HG03175 (cell line): ENCODE measurements at regions not wholly inside any gene's neighbourhood (a gene's known extent, or its start where the extent isn't known, plus 50 kb on each side); places are given as distances from the start of the nearest gene placed in this dataset.

Experiments
- ATAC-seq: cut with Tn5 transposase; IDR thresholded peaks from one replicate; pipeline ENCODE4 v1.9.1; 2021; ENCODE audit warnings: mild to moderate bottlenecking, moderate library complexity; ENCODE audit not compliant: unreplicated experiment

- ATAC-seq, result no peak
Measured at GRCh38 chr5:3811116-3811515, 215.5 kb downstream of the IRX1 start.

GRCh38 chr5:3818624-3819023, 223.0 kb downstream of the IRX1 start:
- ATAC-seq, result no peak

- ATAC-seq, result no peak
Measured at GRCh38 chr5:3825531-3826451, 230.2 kb downstream of the IRX1 start.

DNA sequence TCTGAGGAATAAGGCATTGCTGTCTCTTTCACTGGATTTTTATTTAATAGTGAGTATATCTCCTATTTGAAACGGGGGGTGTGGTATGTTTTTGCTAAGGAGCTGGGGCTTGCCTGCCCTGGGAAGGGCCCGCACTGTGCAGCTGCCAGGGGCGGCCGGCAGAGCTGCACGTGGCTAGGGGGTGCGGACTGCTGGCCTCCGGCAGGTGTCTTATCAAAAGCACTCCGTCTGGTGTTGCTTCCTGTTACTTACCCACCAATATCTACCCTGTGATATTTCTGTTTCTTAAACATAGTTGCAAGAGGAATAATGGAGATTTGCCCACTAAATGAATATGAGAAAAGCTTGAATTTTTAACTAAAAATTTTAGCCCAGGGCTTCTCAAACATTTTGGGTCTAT, 232.0 kb downstream of the IRX1 start:
- ATAC-seq, result no peak

- no peak for ATAC-seq
Measured at GRCh38 chr5:3828761-3829160, 233.1 kb downstream of the IRX1 start.

- no peak for ATAC-seq
Measured at GRCh38 chr5:3833566-3833965, 237.9 kb downstream of the IRX1 start.

DNA sequence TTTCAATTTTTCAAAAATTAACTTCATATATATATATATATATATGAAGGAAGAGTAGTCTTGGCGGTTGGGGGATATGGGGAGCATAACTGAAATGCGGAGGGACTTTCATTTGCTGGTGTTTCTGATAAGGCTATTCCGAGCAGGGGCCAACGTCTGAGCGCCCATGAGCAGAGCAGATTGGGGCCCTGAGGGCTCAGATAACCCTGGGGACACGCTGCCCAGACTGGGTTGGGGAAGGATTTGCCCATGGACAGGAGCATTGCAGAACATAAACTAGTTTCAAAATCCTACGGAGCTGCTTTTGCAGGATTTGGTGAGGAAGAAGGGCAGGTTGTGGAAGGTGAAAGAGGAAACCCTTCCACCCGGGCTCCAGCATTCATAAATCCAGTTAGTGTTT, 240.2 kb downstream of the IRX1 start:
- ATAC-seq, result no peak

DNA sequence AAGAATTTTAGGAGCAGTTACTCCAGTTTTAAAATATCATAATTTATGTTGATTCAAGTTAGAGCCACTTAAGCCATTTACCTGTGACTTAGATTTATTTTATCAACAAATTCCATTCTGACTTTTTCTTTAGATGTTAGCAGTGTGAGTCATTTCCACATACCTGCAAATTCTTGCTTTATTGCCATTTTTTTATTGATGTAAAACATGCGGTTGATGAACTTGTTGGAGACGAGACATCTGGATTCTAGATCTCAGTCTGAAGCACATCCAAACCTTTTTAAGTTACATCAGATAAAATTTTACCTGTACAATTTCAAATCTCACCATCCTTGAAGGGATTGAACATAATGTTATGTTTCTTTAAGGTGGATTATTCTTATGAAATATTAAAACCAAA, 240.9 kb downstream of the IRX1 start:
- ATAC-seq, result no peak

DNA sequence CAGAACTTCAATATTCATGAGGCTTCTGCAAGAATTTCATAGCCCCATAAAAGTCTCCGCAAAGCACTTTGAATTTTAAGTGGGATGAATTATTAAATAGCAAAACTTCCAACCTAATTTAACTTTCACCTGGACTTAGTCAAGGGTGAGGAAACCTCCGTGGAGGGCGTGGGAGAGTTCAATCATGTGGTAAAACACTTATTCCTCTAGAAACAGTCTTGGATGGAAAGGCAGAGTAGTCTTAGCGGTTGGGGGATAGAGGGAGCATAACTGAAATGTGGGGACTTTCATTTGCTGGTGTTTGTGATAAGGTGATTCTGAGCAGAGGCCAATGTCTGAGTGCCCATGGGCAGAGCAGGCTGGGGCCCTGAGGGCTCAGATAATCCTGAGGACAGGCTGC, 241.9 kb downstream of the IRX1 start:
- ATAC-seq, result no peak

GRCh38 chr5:3839151-3839550, 243.5 kb downstream of the IRX1 start:
- ATAC-seq, result no peak

DNA sequence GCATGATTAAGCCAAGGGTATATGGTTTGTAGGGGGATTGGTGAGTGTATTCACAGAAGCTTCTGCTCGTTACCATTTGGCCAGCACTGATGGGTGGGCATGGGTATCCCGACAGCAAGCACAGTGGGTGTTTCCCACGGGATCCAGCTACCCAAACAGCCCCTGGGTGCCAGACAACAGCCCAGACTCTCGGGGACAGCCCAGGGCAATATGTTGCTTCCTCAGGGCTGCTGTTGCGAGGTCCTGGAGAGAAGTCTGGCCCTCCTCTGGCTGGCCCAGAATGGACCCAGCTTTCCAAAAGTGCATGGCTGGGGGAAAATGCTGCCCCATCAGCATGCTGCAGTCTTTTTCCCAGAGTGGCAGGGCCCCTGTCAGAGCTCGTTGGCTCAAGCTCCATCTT, 247.0 kb downstream of the IRX1 start:
- no peak for ATAC-seq

GRCh38 chr5:3843706-3844105, 248.1 kb downstream of the IRX1 start:
- no peak for ATAC-seq

DNA sequence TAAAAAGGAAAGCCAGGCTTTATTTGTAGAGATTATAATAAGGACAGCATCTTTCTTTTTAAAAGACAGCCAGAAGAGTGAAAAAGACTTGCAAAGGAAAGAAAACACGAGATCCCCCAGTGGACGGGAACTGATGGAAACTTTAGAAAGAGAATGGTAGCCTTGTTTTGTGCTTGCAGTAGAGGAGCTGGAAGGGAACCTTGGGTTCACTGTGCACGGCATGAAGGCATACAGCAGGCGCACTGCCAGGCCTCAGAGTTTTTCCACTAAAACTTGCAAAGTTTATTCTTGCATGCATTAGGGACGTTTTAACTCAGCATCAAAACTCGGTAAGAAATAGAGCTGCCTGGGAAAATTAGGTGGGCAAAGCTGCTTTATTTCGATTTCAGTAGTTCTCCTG, 248.6 kb downstream of the IRX1 start:
- no peak for ATAC-seq

DNA sequence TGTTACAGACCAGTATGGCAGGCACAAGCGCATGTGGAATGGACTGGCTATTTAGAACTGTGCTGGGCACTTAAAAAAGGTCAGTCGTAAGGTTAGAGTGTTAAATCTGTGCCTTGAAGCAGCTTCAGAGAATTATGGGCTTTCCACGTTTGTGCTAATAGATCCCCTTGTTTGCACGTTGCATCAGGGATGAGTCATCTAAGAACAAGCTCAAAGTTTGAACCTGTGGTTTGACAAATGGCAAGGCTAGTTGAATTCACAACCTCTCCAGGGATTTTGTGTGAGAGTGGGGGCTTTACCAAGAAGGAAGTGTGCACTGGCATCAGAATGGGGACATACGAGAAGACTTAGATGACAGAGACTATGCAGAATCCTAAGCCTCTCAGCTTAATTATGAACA, 249.6 kb downstream of the IRX1 start:
- ATAC-seq, result no peak

GRCh38 chr5:3852161-3852916, 256.7 kb downstream of the IRX1 start:
- ATAC-seq, result no peak

- no peak for ATAC-seq
Measured at GRCh38 chr5:3853362-3853761, 257.7 kb downstream of the IRX1 start.

DNA sequence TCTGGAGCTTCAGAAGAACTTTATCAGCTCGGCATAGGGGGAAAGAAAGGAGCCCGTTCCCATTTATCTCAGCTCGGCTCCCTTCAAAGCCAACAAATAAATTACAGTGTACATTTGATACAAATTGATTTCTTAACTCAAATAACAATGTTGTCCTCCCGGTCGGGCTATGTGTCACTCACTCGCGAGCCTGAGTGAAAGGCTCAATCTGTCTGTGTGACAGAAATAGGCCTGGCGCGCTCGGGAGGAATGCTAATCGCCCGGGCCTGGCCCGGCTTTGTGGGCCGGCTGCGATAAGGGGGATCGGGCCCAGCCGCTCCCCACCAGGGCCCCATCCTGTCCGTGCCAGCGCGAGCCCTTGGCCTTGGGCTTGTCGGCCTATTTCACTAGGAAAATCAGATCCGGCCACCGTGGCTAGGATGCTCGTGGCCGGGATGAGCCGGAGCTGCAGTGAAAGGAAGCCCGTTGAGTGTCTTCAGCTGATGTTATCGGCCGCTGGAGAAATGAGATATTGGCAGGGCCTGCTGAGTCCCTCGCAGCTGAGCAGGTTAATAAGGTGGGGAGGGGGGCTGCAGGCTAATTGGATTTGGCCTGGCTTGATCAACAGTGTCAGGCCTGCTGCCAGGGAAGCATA, 258.7 kb downstream of the IRX1 start:
- no peak for ATAC-seq

DNA sequence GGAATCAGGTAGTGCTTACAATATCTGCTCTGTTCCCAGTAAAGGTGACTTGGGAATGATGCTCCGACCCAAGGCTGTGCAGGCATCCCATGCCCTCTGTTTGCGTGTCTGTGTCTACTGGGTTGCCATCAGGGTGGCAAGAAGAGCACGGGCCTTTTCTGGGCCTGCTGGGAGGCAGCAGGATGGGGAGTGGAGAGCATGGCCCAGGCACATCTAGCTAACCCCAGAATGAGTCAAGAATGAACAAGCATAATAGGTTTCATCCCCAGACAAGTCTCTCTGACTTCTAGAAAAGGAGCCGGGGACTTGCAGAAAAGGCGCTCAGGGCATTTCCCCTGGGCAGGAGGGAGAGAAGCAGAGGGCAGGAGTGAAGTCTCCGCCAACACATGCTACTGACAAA, 260.4 kb downstream of the IRX1 start:
- no peak for ATAC-seq

DNA sequence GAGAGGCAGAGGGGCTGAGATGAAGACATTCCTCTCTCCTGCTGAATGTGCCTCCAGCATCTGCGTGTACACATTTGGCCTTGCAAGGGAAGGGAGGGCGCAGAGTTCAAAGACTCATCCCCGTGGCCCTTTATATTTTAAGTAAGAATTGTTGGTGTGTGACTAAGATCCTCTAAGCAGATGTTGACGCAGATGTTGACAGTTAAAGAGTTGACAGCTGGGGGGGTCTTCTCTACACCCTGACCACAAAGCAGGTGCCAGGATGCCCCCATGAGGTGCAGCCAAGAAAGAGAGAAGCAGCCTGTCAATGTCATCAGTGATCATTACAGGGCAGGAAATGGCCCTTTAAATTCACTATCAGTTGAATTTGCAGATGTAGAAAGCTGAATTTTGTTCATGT, 262.9 kb downstream of the IRX1 start:
- no peak for ATAC-seq

DNA sequence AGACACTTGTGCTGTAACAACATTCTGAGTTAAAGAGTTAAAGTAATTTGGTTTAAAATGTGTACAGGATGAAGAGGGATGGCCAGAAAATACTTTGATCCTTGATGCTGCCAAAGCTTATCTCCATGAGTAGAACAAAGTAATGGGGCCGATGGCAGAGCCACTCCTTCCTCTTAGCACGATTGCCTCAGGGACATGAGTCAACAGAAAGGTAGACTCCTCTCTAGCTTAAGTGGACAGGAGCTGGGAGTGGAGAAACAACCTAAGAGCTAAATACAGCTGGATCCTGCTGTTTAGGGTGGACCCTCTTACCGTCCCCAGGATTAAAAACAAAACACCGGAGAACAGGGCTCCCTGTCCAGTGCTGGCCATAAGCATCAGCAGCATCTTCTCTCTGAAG, 267.3 kb downstream of the IRX1 start:
- no peak for ATAC-seq

GRCh38 chr5:3875144-3875543, 279.5 kb downstream of the IRX1 start:
- ATAC-seq, result no peak

DNA sequence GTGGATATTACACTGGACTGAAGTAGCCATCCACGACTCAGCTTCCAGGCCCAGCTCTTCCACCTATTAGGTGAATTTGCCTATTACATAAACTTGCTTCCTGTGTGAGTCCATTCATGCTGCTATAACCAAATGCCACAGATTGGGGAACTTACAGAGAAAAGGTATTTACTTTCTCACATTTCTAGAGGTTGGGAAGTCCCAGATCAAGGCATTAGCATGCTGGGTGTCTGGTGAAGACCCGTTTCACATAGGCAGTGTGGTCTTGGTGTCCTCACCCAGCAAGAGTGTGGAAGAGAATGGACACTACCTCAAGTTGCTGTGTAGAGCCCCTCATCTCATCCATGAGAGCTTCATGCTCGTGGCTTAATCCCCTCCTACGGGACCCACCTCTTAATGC, 282.6 kb downstream of the IRX1 start:
- no peak for ATAC-seq
